Adrenal gland (tissue), 9 donors: ENCODE measurements at regions not wholly inside any gene's neighbourhood (a gene's known extent, or its start where the extent isn't known, plus 50 kb on each side); places are given as distances from the start of the nearest gene placed in this dataset.
A peak's percentile ranks its signal among the peaks of the same experiment; 100 is the strongest.
"Not testable (repeated sequence)": the region's sequence is repeated elsewhere in the genome, so short reads cannot be mapped to it uniquely, and the experiment has no call there.

Experiments
- DNase-seq, 7 donors: peaks; one replicate each; pipeline ENCODE4 v3.0.0-alpha.2; 2019 to 2020
- H3K27ac ChIP-seq, 5 donors: fragments of 200-600 bp; sonication (generic) in 4 of 5; 1 replicate in 3 of 5; 2 replicates in 2 of 5; pipeline versions ENCODE4 v1.5.1 to v1.8.0; 2016 to 2020; ENCODE audit warnings: mild to moderate bottlenecking in 1 of 5
- H3K27me3 ChIP-seq: fragments of 200-600 bp; 2 replicates; pipeline ENCODE4 v1.8.0; 2021
- H3K36me3 ChIP-seq, 2 donors: fragments of 200-600 bp; replicated peaks in 1 of 2; 1 replicate in 1 of 2; 2 replicates in 1 of 2; pipeline versions ENCODE4 v1.5.1 to v1.8.0; 2018 to 2022
- H3K4me1 ChIP-seq, 2 donors: fragments of 200-600 bp; replicated peaks in 1 of 2; 1 replicate in 1 of 2; 2 replicates in 1 of 2; pipeline versions ENCODE4 v1.5.1 to v1.8.0; 2018 to 2021
- H3K4me3 ChIP-seq, 4 donors: fragments of 200-600 bp; sonication (generic) in 3 of 4; one replicate each; pipeline ENCODE4 v1.5.1; 2016 to 2018
- H3K9me3 ChIP-seq, 3 donors: fragments of 200-600 bp; sonication (generic) in 1 of 3; replicated peaks in 1 of 3; 1 replicate in 2 of 3; 2 replicates in 1 of 3; pipeline versions ENCODE4 v1.5.1 to v1.8.0; 2016 to 2021
- WGBS, 4 donors: extraction: QIAGEN DNeasy Blood & Tissue Kit in 2 of 4; methylation state at CpG; one replicate each; pipeline versions ENCODE4 v1.1.5 to v1.1.7; 2013 to 2017; 5-methylcytosine and 5-hydroxymethylcytosine counted together
- intact Hi-C, 2 donors: fragments of 100-400 bp; cut with DNase I; formaldehyde crosslinking; loops; one replicate each; pipeline versions ENCODE4 v1.14.1 to v1.15.0; 2022 to 2023
- TF ChIP-seq, protein P1 (sequence below), 6 experiments: fragments of 450-650 bp in 4 of 6; fragments of 200-600 bp in 2 of 6; sonication (generic) in 1 of 6; IDR thresholded peaks; 1 replicate in 5 of 6; 2 replicates in 1 of 6; pipeline versions ENCODE4 v1.5.1 to v1.8.0; 2016 to 2021; ENCODE audit warnings: antibody characterized with exemption in 6 of 6, mild to moderate bottlenecking in 2 of 6, moderate library complexity in 1 of 6
- donor health status: healthy with polysubstance abuse.
- donor health status: Bipolar disorder and iron deficiency.
- donor health status: DM: yes; HTN: yes; CAD: no.
- donor health status: DM: no; HTN: no; CAD: no.
- donor health status: DM: no; HTN: no; CAD: no.

DNA sequence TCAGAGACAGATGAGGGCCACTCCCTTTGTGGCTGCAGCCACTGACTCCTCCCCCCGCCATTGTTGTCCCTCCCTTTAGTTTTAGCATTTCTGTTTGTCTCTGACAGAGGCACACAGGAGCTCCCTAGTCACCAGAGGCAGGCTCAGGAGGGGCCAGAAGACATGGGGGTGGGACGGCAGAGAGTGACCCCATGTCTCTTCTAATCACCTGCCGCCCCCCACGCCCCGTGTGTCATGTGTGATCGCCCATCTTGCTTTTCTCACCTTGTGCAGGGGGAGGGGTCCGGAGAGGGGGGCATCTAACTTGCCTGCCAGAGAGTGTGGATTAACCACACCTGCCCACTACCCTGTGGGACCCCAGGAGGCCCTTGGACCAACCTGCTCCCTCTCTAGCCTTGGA lies 246.7 kb upstream of the TP53TG3C start:
- H3K9me3 ChIP-seq, H3K27ac ChIP-seq, H3K4me3 ChIP-seq, intact Hi-C loops, H3K36me3 ChIP-seq, H3K27me3 ChIP-seq, DNase-seq, H3K4me1 ChIP-seq: not testable (repeated sequence)
- 83 to 88% (median 84%) methylated on average over 5 to 6 of the region's 7 CpGs; no CpG with 5 or more reads in 1 of the 4 donors for WGBS, 4 donors

DNA sequence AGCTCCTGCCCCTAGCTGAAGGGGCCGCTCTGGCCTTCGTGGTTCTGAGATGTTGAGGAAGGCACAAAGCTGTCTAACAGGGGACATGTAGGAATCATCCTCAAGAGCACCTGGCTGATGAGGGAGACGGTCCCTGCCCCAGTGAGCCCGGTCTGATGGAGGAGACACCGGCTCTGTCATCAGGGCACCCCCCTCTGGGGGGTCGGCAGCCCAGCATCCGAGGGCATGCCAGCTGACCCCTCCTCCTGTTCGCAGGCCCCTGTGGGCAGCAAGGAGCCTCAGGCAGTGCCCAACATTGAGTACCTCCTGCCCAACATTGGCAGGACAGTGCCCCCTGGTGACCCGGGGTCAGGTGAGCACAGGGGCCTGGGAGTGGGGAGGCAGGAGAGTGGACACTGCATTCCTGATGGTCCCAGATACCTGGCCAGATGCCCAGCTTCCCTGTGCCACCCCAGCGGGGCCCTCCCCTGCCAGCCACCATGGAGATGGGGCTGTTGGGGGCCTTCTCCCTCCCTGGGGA lies 247.9 kb upstream of the TP53TG3C start:
- H3K9me3 ChIP-seq, intact Hi-C loops, DNase-seq, H3K36me3 ChIP-seq, H3K27me3 ChIP-seq, H3K4me3 ChIP-seq, H3K27ac ChIP-seq, H3K4me1 ChIP-seq: not testable (repeated sequence)
- WGBS, 4 donors = 75 to 95% (median 81%) methylated on average over 2 to 9 of the region's 10 CpGs

DNA sequence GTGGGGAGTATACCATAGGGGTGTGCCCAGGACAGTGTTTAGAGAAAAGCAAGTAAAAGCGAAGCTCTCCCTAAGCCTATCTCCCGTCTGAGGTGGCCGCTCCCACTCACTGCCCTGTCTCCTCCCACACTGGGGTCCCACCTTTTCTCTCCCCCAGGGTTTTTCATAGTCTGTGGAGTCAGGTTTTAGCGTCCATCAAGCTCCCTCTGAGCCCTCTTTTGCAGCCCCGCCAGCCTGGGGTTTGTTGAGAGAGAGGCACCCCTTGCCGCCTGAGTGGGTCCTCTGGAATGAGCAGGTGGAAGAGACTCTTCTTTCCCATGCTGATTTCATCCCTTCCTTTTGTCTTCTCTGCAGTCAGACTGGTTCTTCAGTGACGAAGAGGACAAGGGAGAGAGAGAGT lies 248.7 kb upstream of the TP53TG3C start:
- H3K4me1 ChIP-seq, intact Hi-C loops, DNase-seq, H3K27me3 ChIP-seq, H3K4me3 ChIP-seq, H3K27ac ChIP-seq, H3K9me3 ChIP-seq, H3K36me3 ChIP-seq: not testable (repeated sequence)
- 81 to 93% (median 84%) methylated on average over 4 to 6 of the region's 7 CpGs for WGBS, 4 donors

DNA sequence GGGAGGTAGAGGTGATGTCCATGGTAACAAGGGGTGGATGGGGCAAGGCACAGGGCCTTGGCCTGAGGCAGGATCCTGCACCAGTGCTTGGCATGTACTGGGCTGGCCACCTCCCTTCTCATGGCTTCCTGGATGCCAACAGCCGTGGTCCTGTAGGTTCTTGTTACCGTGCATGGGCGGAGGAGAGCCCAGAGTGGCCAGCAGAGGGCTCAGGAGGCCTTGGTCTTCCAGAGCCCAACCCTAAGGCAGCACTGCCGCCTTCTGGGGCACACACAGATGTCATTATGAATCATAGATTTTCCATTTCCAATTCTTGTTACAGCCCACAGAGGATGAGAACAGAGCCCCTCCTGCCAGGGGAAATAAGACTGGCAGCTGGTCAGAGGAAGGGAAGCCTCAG lies 254.2 kb upstream of the TP53TG3C start:
- H3K36me3 ChIP-seq, H3K9me3 ChIP-seq, H3K4me3 ChIP-seq, H3K27me3 ChIP-seq, H3K4me1 ChIP-seq, DNase-seq, H3K27ac ChIP-seq, intact Hi-C loops: not testable (repeated sequence)
- no CpG with 5 or more reads among the region's 4 CpGs for WGBS, 4 donors

DNA sequence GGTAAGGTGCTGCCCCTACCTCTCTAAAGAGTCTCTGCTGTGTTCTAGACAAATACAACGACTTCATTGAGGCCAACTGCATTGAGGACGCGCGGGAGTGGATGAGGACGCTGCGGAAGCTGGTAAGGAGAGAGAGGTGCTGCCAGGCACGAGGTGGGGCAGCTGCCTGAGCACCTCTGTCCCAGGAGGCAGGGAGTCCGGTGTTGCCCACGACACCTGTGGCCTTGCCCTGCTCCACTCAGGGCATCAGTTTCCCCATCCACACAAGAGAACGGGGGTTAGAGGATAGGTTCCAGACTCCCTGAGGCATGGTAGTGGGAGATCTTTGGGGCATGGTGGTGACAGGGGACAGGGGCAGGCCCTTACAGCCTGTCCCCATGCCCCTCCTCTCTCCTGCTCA lies 256.1 kb upstream of the TP53TG3C start:
- H3K4me1 ChIP-seq, H3K27me3 ChIP-seq, intact Hi-C loops, H3K9me3 ChIP-seq, H3K36me3 ChIP-seq, H3K27ac ChIP-seq, DNase-seq, H3K4me3 ChIP-seq: not testable (repeated sequence)
- 74 to 82% (median 81%) methylated on average over 3 to 10 of the region's 10 CpGs for WGBS, 4 donors

DNA sequence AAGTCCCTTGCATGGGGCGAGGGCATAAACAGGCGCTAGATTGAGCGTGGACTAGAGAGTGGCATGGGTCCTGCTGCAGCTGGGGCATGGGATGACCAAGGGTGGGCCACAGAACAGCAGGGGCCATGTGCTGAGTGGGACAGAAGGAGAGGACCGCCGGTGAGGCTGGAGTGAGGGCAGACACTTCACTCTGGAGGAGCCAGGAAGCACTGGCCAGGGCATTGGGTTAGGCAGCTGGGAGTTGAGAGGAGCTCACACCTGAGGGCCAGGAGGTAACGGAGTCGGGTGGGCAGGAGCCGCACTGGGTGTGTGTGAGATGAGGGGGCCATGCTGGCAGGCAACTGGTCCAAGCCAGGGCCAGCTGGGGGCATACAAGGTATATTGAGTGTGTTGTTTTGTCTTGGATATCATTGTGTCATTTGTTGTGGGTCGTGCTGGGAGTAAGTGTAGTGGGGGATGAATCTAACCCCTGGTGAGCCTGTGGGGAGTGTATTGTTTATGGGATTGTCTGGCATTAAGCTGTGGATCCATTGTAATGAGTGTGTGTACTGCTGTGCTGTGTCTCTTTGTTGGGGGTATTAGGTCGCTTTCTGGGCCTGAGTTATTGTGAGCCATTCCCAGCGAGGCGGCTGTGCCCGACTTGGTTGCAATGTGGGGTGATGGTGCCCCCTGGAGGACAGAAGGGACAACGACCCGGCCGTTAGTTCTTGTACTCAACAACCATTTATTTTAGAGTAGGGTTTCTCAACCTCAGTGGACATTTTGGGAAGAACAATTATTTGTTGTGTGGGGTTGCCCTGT lies 256.5 kb upstream of the TP53TG3 start:
- WGBS, 4 donors = 51 to 61% (median 57%) methylated on average over 14 to 16 of the region's 16 CpGs
- peak in 6 of 7 donors; percentile 21 to 60 (median 44) for DNase-seq
- TF ChIP-seq, protein P1, sequence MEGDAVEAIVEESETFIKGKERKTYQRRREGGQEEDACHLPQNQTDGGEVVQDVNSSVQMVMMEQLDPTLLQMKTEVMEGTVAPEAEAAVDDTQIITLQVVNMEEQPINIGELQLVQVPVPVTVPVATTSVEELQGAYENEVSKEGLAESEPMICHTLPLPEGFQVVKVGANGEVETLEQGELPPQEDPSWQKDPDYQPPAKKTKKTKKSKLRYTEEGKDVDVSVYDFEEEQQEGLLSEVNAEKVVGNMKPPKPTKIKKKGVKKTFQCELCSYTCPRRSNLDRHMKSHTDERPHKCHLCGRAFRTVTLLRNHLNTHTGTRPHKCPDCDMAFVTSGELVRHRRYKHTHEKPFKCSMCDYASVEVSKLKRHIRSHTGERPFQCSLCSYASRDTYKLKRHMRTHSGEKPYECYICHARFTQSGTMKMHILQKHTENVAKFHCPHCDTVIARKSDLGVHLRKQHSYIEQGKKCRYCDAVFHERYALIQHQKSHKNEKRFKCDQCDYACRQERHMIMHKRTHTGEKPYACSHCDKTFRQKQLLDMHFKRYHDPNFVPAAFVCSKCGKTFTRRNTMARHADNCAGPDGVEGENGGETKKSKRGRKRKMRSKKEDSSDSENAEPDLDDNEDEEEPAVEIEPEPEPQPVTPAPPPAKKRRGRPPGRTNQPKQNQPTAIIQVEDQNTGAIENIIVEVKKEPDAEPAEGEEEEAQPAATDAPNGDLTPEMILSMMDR (IDR thresholded peaks at IDR 0.05) = peak in 1 of 6 experiments; percentile 28

DNA sequence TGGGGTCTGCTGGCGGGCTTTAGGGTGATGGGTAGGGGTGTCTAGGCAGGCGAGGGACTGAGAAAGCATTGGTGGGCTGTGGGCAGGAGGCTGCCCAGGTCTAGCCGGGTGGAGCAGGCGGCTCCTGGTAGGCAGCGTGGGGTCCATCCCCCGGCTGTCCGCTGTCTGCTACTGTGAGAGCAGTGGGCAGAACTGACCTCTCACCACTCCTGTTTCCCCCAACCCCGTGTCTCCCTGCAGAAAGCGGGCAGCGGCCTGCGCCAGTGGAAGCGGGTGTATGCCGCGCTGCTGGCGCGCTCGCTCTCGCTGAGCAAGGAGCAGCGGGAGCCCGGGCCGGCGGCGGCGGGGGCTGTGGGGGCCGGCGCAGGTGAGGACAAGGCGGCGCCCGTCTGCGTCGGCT lies 249.2 kb upstream of the TP53TG3 start:
- H3K27ac ChIP-seq, H3K27me3 ChIP-seq, DNase-seq, H3K4me1 ChIP-seq, H3K36me3 ChIP-seq, intact Hi-C loops, H3K4me3 ChIP-seq, H3K9me3 ChIP-seq: not testable (repeated sequence)
- WGBS, 4 donors = 78 to 86% (median 80%) methylated on average over 1 to 16 of the region's 31 CpGs; no CpG with 5 or more reads in 1 of the 4 donors

More for the DNA sequence above, 256.5 kb upstream of the TP53TG3 start:
- H3K9me3 ChIP-seq, H3K36me3 ChIP-seq, H3K4me3 ChIP-seq, intact Hi-C loops, H3K27me3 ChIP-seq, H3K4me1 ChIP-seq, H3K27ac ChIP-seq: not testable (repeated sequence)
